Lower leg skin (tissue), 4 donors: ENCODE measurements at regions not wholly inside any gene's neighbourhood (a gene's known extent, or its start where the extent isn't known, plus 50 kb on each side); places are given as distances from the start of the nearest gene placed in this dataset.

ENCODE experiments used
- DNase-seq, 2 donors: peaks; one replicate each; pipeline ENCODE4 v3.0.0-alpha.2; 2019; ENCODE audit warnings: low spot score in 2 of 2
- H3K4me3 ChIP-seq: fragments of 200-600 bp; sonication (generic); 2 replicates; pipeline ENCODE4 v1.5.1; 2017; ENCODE audit warnings: mild to moderate bottlenecking, low read depth; ENCODE audit not compliant: poor library complexity, severe bottlenecking
- CTCF ChIP-seq, 3 donors: fragments of 450-650 bp; IDR thresholded peaks; one replicate each; pipeline ENCODE4 v1.5.1; 2016; ENCODE audit warnings: antibody characterized with exemption in 3 of 3, mild to moderate bottlenecking in 3 of 3, moderate library complexity in 2 of 3
- POLR2A ChIP-seq, 2 donors: fragments of 450-650 bp; IDR thresholded peaks; one replicate each; pipeline ENCODE4 v1.6.1; 2016 to 2017; ENCODE audit warnings: antibody characterized with exemption in 2 of 2, mild to moderate bottlenecking in 1 of 2, moderate library complexity in 1 of 2
- WGBS, 2 donors: methylation state at CpG; one replicate each; pipeline ENCODE4 v1.1.5; 2018; 5-methylcytosine and 5-hydroxymethylcytosine counted together
- intact Hi-C: fragments of 100-400 bp; cut with DNase I; formaldehyde crosslinking; loops from one replicate; pipeline ENCODE4 v1.15.0; 2023; ENCODE audit warnings: low total_unique reads

- intact Hi-C loops = no loop called here
- TF ChIP-seq CTCF (IDR thresholded peaks at IDR 0.05) (no peak), POLR2A (IDR thresholded peaks at IDR 0.05) (no peak)
- H3K4me3 ChIP-seq = no peak overlapping the region
- DNase-seq = no peak
- 63 to 64% methylated on average over 3 of the region's 3 CpGs for WGBS, 2 donors
Measured at GRCh38 chr12:91579516-91580263, 397.1 kb upstream of the DCN start.

- no peak for DNase-seq
- intact Hi-C loops = no loop called here
- H3K4me3 ChIP-seq = no peak overlapping the region
- WGBS, 2 donors = 12 to 15% methylated on average over 7 of the region's 7 CpGs
- peak in 1 of 3 donors; percentile 19 for TF ChIP-seq CTCF (IDR thresholded peaks at IDR 0.05)
- no peak for TF ChIP-seq POLR2A (IDR thresholded peaks at IDR 0.05)
Measured at GRCh38 chr12:91577586-91578539, 395.2 kb upstream of the DCN start.

GRCh38 chr12:91576432-91576831 is 393.8 kb upstream of the DCN start:
- no peak overlapping the region for H3K4me3 ChIP-seq
- WGBS, 2 donors = 91 to 94% methylated on average over 1 of the region's 1 CpG
- intact Hi-C loops = no loop called here
- DNase-seq = no peak
- TF ChIP-seq POLR2A (IDR thresholded peaks at IDR 0.05) (no peak), CTCF (IDR thresholded peaks at IDR 0.05) (no peak)

- TF ChIP-seq POLR2A (IDR thresholded peaks at IDR 0.05) = no peak
- no peak for TF ChIP-seq CTCF (IDR thresholded peaks at IDR 0.05)
- 90 to 97% methylated on average over 2 of the region's 2 CpGs for WGBS, 2 donors
- intact Hi-C loops = no loop called here
- no peak overlapping the region for H3K4me3 ChIP-seq
- DNase-seq = no peak
Measured at GRCh38 chr12:91575630-91576029, 393.0 kb upstream of the DCN start.

GRCh38 chr12:91574975-91575374 is 392.4 kb upstream of the DCN start:
- no peak for DNase-seq
- intact Hi-C loops = no loop called here
- H3K4me3 ChIP-seq = no peak overlapping the region
- 86 to 88% methylated on average over 4 of the region's 4 CpGs for WGBS, 2 donors
- TF ChIP-seq POLR2A (IDR thresholded peaks at IDR 0.05) (no peak), CTCF (IDR thresholded peaks at IDR 0.05) (no peak)
